ENCODE measurements at regions not wholly inside any gene's neighbourhood (a gene's known extent, or its start where the extent isn't known, plus 50 kb on each side); places are given as distances from the start of the nearest gene placed in this dataset.

DNA sequence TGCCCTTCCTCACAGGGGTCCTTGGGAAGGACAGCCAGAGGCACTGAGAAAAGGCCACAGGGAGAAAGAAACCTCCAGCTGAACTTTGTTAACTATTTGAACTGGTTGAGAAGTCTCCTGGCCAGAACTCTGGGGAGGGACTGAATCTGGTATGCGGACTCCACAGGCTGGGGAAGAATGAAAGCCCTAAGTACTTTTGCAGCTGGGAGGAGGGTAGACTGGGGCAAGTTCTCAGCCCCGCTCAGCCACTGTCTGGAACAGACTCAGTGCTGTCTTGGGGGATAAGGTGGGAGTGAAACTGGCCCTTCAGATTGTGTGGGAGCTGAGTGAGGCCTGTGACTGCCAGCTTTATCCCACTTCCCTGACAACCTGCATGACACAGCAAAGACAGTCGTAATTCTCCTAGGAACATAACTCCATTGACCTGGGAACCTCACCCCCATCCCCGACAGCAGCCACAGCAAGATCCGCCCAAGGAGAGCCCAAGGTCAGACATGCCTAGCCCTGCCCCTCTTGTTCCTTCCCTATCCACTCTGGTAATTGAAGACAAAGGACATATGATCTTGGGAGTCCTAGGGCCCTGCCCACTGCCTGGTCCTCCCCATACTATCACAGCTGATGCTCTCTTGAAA is 475.1 kb upstream of the CNTN5 start:
- no peak for TF ChIP-seq CTCF (conservative IDR thresholded peaks at IDR 0.05; ENCODE audit: low read depth, low read length)
- DNase-seq (ENCODE audit: low read depth), result no peak
- H3K4me3 ChIP-seq (ENCODE audit: low read depth, low read length), result no peak overlapping the region

DNA sequence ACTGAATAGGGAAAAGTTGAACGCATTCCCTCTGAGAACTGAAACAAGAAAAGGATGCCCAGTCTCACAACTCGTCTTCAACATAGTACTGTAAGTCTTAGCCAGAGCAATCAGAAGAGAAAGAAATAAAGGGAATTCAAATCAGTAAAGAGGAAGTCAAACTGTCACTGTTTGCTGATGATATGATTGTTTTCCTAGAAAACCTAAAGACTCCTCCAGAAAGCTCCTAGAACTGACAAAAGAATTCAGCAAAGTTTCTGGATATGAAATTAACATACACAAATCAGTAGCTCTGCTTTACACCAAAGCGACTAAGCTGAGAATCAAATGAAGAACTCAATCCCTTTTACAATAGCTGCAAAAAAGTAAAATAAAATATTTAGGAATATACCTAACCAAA is 471.2 kb upstream of the CNTN5 start:
- H3K4me3 ChIP-seq (ENCODE audit: low read depth, low read length), result no peak overlapping the region
- TF ChIP-seq CTCF (conservative IDR thresholded peaks at IDR 0.05; ENCODE audit: low read depth, low read length), result no peak
- DNase-seq (ENCODE audit: low read depth), result no peak

GRCh38 chr11:98559961-98560360 is 460.8 kb upstream of the CNTN5 start:
- TF ChIP-seq CTCF (conservative IDR thresholded peaks at IDR 0.05; ENCODE audit: low read depth, low read length), result no peak
- no peak overlapping the region for H3K4me3 ChIP-seq (ENCODE audit: low read depth, low read length)
- DNase-seq (ENCODE audit: low read depth), result no peak

- no peak overlapping the region for H3K4me3 ChIP-seq (ENCODE audit: low read depth, low read length)
- no peak for DNase-seq (ENCODE audit: low read depth)
- no peak for TF ChIP-seq CTCF (conservative IDR thresholded peaks at IDR 0.05; ENCODE audit: low read depth, low read length)
These were observed 459.5 kb upstream of the CNTN5 start for GRCh38 chr11:98561252-98561651.

DNA sequence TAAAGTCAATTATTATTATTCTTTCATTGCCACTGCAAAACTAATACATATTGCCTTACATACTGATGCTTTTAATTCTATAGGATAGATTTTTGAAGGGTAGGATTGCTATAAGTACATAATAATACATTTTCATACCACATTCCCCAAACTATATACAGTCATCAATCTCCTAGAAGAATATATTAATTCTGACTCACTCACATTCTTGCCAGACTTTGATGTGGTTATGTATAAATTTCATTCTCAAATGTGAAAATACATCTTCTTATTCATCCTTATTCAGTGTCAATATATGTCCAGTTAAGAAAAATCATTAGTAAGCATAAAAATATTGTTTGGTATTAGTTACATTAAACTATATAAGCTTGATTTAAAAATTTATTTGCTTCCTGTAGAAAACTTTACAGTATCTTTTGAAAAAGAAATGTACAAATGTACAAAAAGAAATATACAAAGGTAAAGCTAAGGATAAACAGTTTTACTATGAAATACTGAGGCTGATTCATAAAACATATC is 458.8 kb upstream of the CNTN5 start:
- TF ChIP-seq CTCF (conservative IDR thresholded peaks at IDR 0.05; ENCODE audit: low read depth, low read length), result no peak
- peak; percentile 3 for DNase-seq (ENCODE audit: low read depth)
- no peak overlapping the region for H3K4me3 ChIP-seq (ENCODE audit: low read depth, low read length)

DNA sequence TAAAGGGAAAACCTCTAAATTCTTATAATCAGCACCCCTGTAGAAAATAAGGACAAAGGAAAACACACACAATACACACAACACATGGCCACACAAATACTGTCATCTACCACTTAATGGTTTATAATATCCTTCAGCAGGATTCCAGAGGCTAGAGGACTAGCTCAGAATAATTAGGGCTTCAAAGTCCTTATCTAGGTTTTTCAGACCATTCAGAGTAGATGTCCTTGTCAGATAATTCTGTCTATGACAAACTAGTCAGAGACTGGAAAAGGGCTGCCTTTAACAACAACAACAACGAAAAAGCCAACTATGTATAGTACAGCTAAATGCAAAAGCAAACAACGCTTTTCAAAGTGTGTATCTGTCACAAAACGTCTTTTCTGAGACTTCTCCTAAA is 456.5 kb upstream of the CNTN5 start:
- TF ChIP-seq CTCF (conservative IDR thresholded peaks at IDR 0.05; ENCODE audit: low read depth, low read length), result no peak
- H3K4me3 ChIP-seq (ENCODE audit: low read depth, low read length), result no peak overlapping the region
- DNase-seq (ENCODE audit: low read depth), result no peak

GRCh38 chr11:98564881-98565280 is 455.9 kb upstream of the CNTN5 start:
- TF ChIP-seq CTCF (conservative IDR thresholded peaks at IDR 0.05; ENCODE audit: low read depth, low read length), result no peak
- H3K4me3 ChIP-seq (ENCODE audit: low read depth, low read length), result no peak overlapping the region
- DNase-seq (ENCODE audit: low read depth), result no peak
